Sigmoid colon (tissue), 6 donors: ENCODE measurements at regions not wholly inside any gene's neighbourhood (a gene's known extent, or its start where the extent isn't known, plus 50 kb on each side); places are given as distances from the start of the nearest gene placed in this dataset.

Experiments
- DNase-seq: peaks from one replicate; pipeline ENCODE4 v3.0.0-alpha.2; 2019
- H3K27ac ChIP-seq, 4 donors: fragments of 200-600 bp; sonication (generic); one replicate each; pipeline ENCODE4 v1.5.1; 2016 to 2019; ENCODE audit warnings: mild to moderate bottlenecking in 1 of 4
- H3K27me3 ChIP-seq, 3 donors: fragments of 200-600 bp; sonication (generic); one replicate each; pipeline ENCODE4 v1.5.1; 2019; ENCODE audit warnings: mild to moderate bottlenecking in 1 of 3
- H3K36me3 ChIP-seq, 4 donors: fragments of 200-600 bp; sonication (generic); one replicate each; pipeline ENCODE4 v1.5.1; 2016 to 2019
- H3K4me1 ChIP-seq, 4 donors: fragments of 200-600 bp; sonication (generic); one replicate each; pipeline ENCODE4 v1.5.1; 2017 to 2019
- H3K4me3 ChIP-seq, 4 donors: fragments of 200-600 bp; sonication (generic); one replicate each; pipeline ENCODE4 v1.5.1; 2017 to 2019; ENCODE audit warnings: mild to moderate bottlenecking in 2 of 4, moderate library complexity in 1 of 4
- H3K9me3 ChIP-seq, 4 donors: fragments of 200-600 bp in 3 of 4; sonication (generic) in 3 of 4; one replicate each; pipeline versions ENCODE4 v1.5.1 to v1.6.1; 2013 to 2019
- CTCF ChIP-seq, 4 experiments: fragments of 450-650 bp in 3 of 4; fragments of 200-600 bp in 1 of 4; IDR thresholded peaks; one replicate each; pipeline ENCODE4 v1.5.1; 2016 to 2019; ENCODE audit warnings: antibody characterized with exemption in 4 of 4, mild to moderate bottlenecking in 3 of 4, moderate library complexity in 2 of 4
- EP300 ChIP-seq, 4 donors: sonication (generic); formaldehyde crosslinking; IDR thresholded peaks; one replicate each; pipeline ENCODE4 v1.6.1; 2017; ENCODE audit warnings: antibody characterized with exemption in 4 of 4
- POLR2A ChIP-seq, 2 donors: fragments of 450-650 bp; IDR thresholded peaks; one replicate each; pipeline ENCODE4 v1.6.1; 2016; ENCODE audit warnings: antibody characterized with exemption in 2 of 2, mild to moderate bottlenecking in 2 of 2, moderate library complexity in 2 of 2
- POLR2AphosphoS5 ChIP-seq, 4 donors: sonication (generic); formaldehyde crosslinking; IDR thresholded peaks; one replicate each; pipeline ENCODE4 v1.6.1; 2017; ENCODE audit warnings: antibody characterized with exemption in 4 of 4
- WGBS, 2 donors: extraction: QIAGEN DNeasy Blood & Tissue Kit; methylation state at CpG; one replicate each; pipeline ENCODE4 v1.1.7; 2013; 5-methylcytosine and 5-hydroxymethylcytosine counted together
- intact Hi-C: fragments of 100-400 bp; cut with DNase I; formaldehyde crosslinking; loops from one replicate; pipeline ENCODE4 v1.15.1; 2023
- donor health status: healthy with polysubstance abuse.
- donor health status: healthy.

GRCh38 chr7:156082048-156083040 lies 270.1 kb upstream of the SHH start:
- TF ChIP-seq CTCF (IDR thresholded peaks at IDR 0.05) (no peak), POLR2AphosphoS5 (IDR thresholded peaks at IDR 0.05) (no peak), POLR2A (IDR thresholded peaks at IDR 0.05) (no peak), EP300 (IDR thresholded peaks at IDR 0.05) (no peak)

GRCh38 chr7:156080596-156080995 lies 268.3 kb upstream of the SHH start:
- no peaks in the 10 kb centered on the region for H3K27me3 ChIP-seq
- no peaks in the 10 kb centered on the region for H3K36me3 ChIP-seq
- no peak overlapping the region for H3K4me3 ChIP-seq
- no peak for TF ChIP-seq POLR2A (IDR thresholded peaks at IDR 0.05)
- H3K4me1 ChIP-seq: no peaks in the 10 kb centered on the region
- 29 to 44% methylated on average over 3 of the region's 3 CpGs for WGBS, 2 donors
- H3K27ac ChIP-seq: no peak overlapping the region
- intact Hi-C loops: no loop called here
- H3K9me3 ChIP-seq: no peaks in the 10 kb centered on the region
- peak; percentile 18 for DNase-seq

More at GRCh38 chr7:156082048-156083040, 270.1 kb upstream of the SHH start:
- peak; percentile 54 for DNase-seq
- WGBS, 2 donors: 72 to 78% methylated on average over 21 of the region's 21 CpGs
- H3K36me3 ChIP-seq: no peaks in the 10 kb centered on the region
- no peaks in the 10 kb centered on the region for H3K9me3 ChIP-seq
- intact Hi-C loops: no loop called here
- H3K4me1 ChIP-seq: no peaks in the 10 kb centered on the region
- H3K4me3 ChIP-seq: no peak overlapping the region
- no peak overlapping the region for H3K27ac ChIP-seq
- no peaks in the 10 kb centered on the region for H3K27me3 ChIP-seq

- peak; percentile 37 for DNase-seq
- WGBS, 2 donors: 79 to 81% methylated on average over 11 of the region's 11 CpGs
- no peaks in the 10 kb centered on the region for H3K9me3 ChIP-seq
- H3K4me1 ChIP-seq: no peaks in the 10 kb centered on the region
- TF ChIP-seq POLR2AphosphoS5 (IDR thresholded peaks at IDR 0.05): no peak
- no peak for TF ChIP-seq CTCF (IDR thresholded peaks at IDR 0.05)
- no peak for TF ChIP-seq POLR2A (IDR thresholded peaks at IDR 0.05)
- no peak for TF ChIP-seq EP300 (IDR thresholded peaks at IDR 0.05)
- intact Hi-C loops: no loop called here
- no peak overlapping the region for H3K4me3 ChIP-seq
- H3K36me3 ChIP-seq: no peaks in the 10 kb centered on the region
- no peaks in the 10 kb centered on the region for H3K27me3 ChIP-seq
- H3K27ac ChIP-seq: no peak overlapping the region
Measured at GRCh38 chr7:156080046-156080445, 267.8 kb upstream of the SHH start.

GRCh38 chr7:156079156-156079555 lies 266.9 kb upstream of the SHH start:
- Histone ChIP-seq H3K36me3 (no peaks in the 10 kb centered on the region), H3K4me3 (no peak overlapping the region), H3K9me3 (no peaks in the 10 kb centered on the region), H3K27ac (no peak overlapping the region), H3K4me1 (no peaks in the 10 kb centered on the region), H3K27me3 (no peaks in the 10 kb centered on the region)
- TF ChIP-seq CTCF (IDR thresholded peaks at IDR 0.05): no peak
- TF ChIP-seq POLR2AphosphoS5 (IDR thresholded peaks at IDR 0.05): no peak
- no peak for TF ChIP-seq EP300 (IDR thresholded peaks at IDR 0.05)
- no peak for TF ChIP-seq POLR2A (IDR thresholded peaks at IDR 0.05)
- DNase-seq: peak; percentile 55
- WGBS, 2 donors: 85% methylated on average over 15 of the region's 15 CpGs
- intact Hi-C loops: no loop called here

- DNase-seq: no peak
- Histone ChIP-seq H3K4me3 (no peak overlapping the region), H3K9me3 (no peaks in the 10 kb centered on the region), H3K27me3 (no peaks in the 10 kb centered on the region), H3K27ac (no peak overlapping the region), H3K36me3 (no peaks in the 10 kb centered on the region), H3K4me1 (no peaks in the 10 kb centered on the region)
- TF ChIP-seq EP300 (IDR thresholded peaks at IDR 0.05) (no peak), CTCF (IDR thresholded peaks at IDR 0.05) (no peak), POLR2AphosphoS5 (IDR thresholded peaks at IDR 0.05) (no peak), POLR2A (IDR thresholded peaks at IDR 0.05) (no peak)
- WGBS, 2 donors: 94 to 95% methylated on average over 28 of the region's 28 CpGs
- intact Hi-C loops: no loop called here
Measured at GRCh38 chr7:156074982-156075615, 262.8 kb upstream of the SHH start.
